KMS-11 (cell line): ENCODE measurements at regions not wholly inside any gene's neighbourhood (a gene's known extent, or its start where the extent isn't known, plus 50 kb on each side); places are given as distances from the start of the nearest gene placed in this dataset.
A peak's percentile ranks its signal among the peaks of the same experiment; 100 is the strongest.

Source experiments
- H2AFZ ChIP-seq: fragments of 200-600 bp; sonication (generic); 2 replicates; pipeline ENCODE4 v1.6.1; 2016; ENCODE audit warnings: antibody characterized with exemption, mixed run types, low read depth
- H3K27ac ChIP-seq: fragments of 200-600 bp; sonication (generic); 2 replicates; pipeline ENCODE4 v1.6.1; 2016; ENCODE audit warnings: mild to moderate bottlenecking, mixed run types
- H3K27me3 ChIP-seq: fragments of 200-600 bp; sonication (generic); 2 replicates; pipeline ENCODE4 v1.6.1; 2017; ENCODE audit warnings: mild to moderate bottlenecking, low read depth, mixed run types, moderate library complexity; ENCODE audit not compliant: insufficient read depth
- H3K36me3 ChIP-seq: fragments of 200-600 bp; sonication (generic); 2 replicates; pipeline ENCODE4 v1.6.1; 2017; ENCODE audit warnings: mild to moderate bottlenecking, mixed run types; ENCODE audit not compliant: insufficient read depth
- H3K4me1 ChIP-seq: fragments of 200-600 bp; sonication (generic); 2 replicates; pipeline ENCODE4 v1.6.1; 2016; ENCODE audit warnings: mild to moderate bottlenecking, low read depth, mixed run types; ENCODE audit not compliant: poor library complexity, severe bottlenecking
- H3K4me2 ChIP-seq: fragments of 200-600 bp; sonication (generic); 2 replicates; pipeline ENCODE4 v1.7.0; 2016; ENCODE audit warnings: mild to moderate bottlenecking, mixed run types
- H3K4me3 ChIP-seq: fragments of 200-600 bp; sonication (generic); IDR thresholded peaks from 2 replicates; pipeline ENCODE4 v1.6.1; 2017; ENCODE audit warnings: low read depth, low read length, mixed read lengths; ENCODE audit not compliant: insufficient read depth
- H3K79me2 ChIP-seq: fragments of 200-600 bp; sonication (generic); 2 replicates; pipeline ENCODE4 v1.6.1; 2016; ENCODE audit warnings: low read depth, mixed run types; ENCODE audit not compliant: insufficient read depth
- H3K9ac ChIP-seq: fragments of 200-600 bp; sonication (generic); 2 replicates; pipeline ENCODE4 v1.6.1; 2016; ENCODE audit warnings: mild to moderate bottlenecking, mixed run types
- H4K20me1 ChIP-seq: fragments of 200-600 bp; sonication (generic); 2 replicates; pipeline ENCODE4 v1.6.1; 2016; ENCODE audit warnings: mild to moderate bottlenecking, mixed run types; ENCODE audit not compliant: insufficient read depth
- CTCF ChIP-seq: fragments of 200-600 bp; sonication (generic); conservative IDR thresholded peaks from 2 replicates; pipeline ENCODE4 v1.6.1; 2017; ENCODE audit warnings: low read depth, mild to moderate bottlenecking, antibody characterized with exemption, low read length, moderate library complexity, mixed read lengths

GRCh38 chr2:150129921-150130575 is 357.4 kb downstream of the RND3 start:
- TF ChIP-seq CTCF = no peak
- H3K4me3 ChIP-seq = no peak overlapping the region
- H3K27me3 ChIP-seq = peaks cover 34% of the 10 kb centered on the region
- H3K4me2 ChIP-seq = peak overlapping the region; percentile 55
- peaks cover 57% of the 10 kb centered on the region for H3K4me1 ChIP-seq
- no peaks in the 10 kb centered on the region; the same call in 1 of the 2 replicates for H4K20me1 ChIP-seq
- H2AFZ ChIP-seq = no peak overlapping the region
- H3K27ac ChIP-seq = no peak overlapping the region
- no peak overlapping the region for H3K9ac ChIP-seq
- H3K79me2 ChIP-seq = no peaks in the 10 kb centered on the region
- H3K36me3 ChIP-seq = no peaks in the 10 kb centered on the region

DNA sequence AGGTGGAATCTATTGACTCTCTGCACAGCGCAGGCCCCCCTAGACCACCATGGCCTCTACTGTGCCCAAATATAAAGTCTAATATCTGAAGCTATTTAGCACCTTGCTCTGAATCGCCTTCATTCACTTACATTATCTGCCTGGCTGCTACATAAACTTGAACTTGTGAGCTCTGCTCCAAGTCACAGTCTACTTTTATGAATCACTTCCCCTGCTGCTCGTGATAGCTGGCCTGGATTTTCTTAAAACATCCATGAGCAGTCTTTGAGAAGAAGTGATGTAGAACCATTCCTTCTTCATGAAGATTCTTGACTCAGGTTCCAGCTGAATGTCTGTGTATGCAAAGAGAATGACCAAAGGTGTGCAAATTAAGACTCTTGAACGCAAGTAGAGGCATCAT is 359.5 kb downstream of the RND3 start:
- Histone ChIP-seq H3K4me2 (no peak overlapping the region), H2AFZ (no peak overlapping the region)
- no peak for TF ChIP-seq CTCF

DNA sequence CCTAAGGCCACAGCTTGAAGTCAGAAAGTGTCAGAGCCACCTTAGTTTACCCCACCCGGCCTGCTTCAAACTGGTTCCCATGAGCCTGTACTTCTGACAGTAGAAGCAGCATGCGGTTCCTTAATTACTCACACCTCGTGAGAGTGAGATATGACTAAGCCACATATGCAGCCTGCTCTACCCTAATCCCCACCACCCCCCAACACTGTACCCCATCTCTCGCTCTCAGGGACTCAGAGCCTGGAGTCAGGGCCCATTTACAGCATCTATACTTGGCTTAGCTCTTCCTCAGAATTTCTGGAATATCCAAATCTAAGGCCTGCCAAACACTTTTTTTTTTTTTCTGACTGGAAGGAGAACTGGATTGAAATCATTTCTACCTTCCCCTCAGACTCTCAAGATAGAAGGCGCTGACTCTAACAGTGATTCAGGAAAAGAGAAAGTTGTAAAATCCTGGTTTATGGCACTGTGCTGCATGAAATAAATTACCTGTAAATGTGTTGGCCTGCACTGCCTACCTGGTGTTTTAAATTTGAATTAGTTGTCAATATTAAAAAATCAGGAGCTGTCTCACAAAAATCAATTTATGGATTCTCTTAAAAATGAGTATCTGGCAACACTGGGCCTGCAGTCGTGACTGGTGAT is 360.0 kb downstream of the RND3 start:
- Histone ChIP-seq H3K9ac (no peak overlapping the region), H3K27ac (no peak overlapping the region), H3K4me2 (no peak overlapping the region), H3K4me3 (no peak overlapping the region), H3K27me3 (peaks cover 45% of the 10 kb centered on the region), H3K36me3 (no peaks in the 10 kb centered on the region), H2AFZ (no peak overlapping the region), H3K79me2 (no peaks in the 10 kb centered on the region), H4K20me1 (no peaks in the 10 kb centered on the region; the same call in 1 of the 2 replicates), H3K4me1 (peaks cover 42% of the 10 kb centered on the region)
- TF ChIP-seq CTCF = no peak

More for the DNA sequence above, 359.5 kb downstream of the RND3 start:
- no peak overlapping the region for H3K4me3 ChIP-seq
- H4K20me1 ChIP-seq = no peaks in the 10 kb centered on the region; the same call in 1 of the 2 replicates
- H3K9ac ChIP-seq = no peak overlapping the region
- H3K27me3 ChIP-seq = peaks cover 45% of the 10 kb centered on the region
- H3K79me2 ChIP-seq = no peaks in the 10 kb centered on the region
- H3K27ac ChIP-seq = no peak overlapping the region
- H3K36me3 ChIP-seq = no peaks in the 10 kb centered on the region
- peaks cover 47% of the 10 kb centered on the region for H3K4me1 ChIP-seq

GRCh38 chr2:150126839-150127238 is 360.6 kb downstream of the RND3 start:
- Histone ChIP-seq H3K79me2 (no peaks in the 10 kb centered on the region), H3K4me3 (no peak overlapping the region), H3K4me1 (peaks cover 40% of the 10 kb centered on the region), H2AFZ (no peak overlapping the region), H3K9ac (no peak overlapping the region), H3K27me3 (peaks cover 45% of the 10 kb centered on the region), H4K20me1 (no peaks in the 10 kb centered on the region; the same call in 1 of the 2 replicates), H3K4me2 (no peak overlapping the region), H3K27ac (no peak overlapping the region), H3K36me3 (no peaks in the 10 kb centered on the region)
- no peak for TF ChIP-seq CTCF
